ENCODE measurements at regions not wholly inside any gene's neighbourhood (a gene's known extent, or its start where the extent isn't known, plus 50 kb on each side); places are given as distances from the start of the nearest gene placed in this dataset.

- Histone ChIP-seq H3K79me2 (ENCODE audit: control insufficient read depth, insufficient read depth, low read length) (no peaks in the 10 kb centered on the region), H3K4me2 (ENCODE audit: extremely low read depth, insufficient read depth, low read length) (no peak overlapping the region), H2AFZ (ENCODE audit: low read length) (no peak overlapping the region), H3K36me3 (ENCODE audit: control insufficient read depth, insufficient read depth, low read length) (no peaks in the 10 kb centered on the region), H3K27ac (ENCODE audit: insufficient read depth, low read length) (no peak overlapping the region), H3K4me3 (replicated peaks in 1 of 4; ENCODE audit: control extremely low read depth in 1 of 4, insufficient read depth in 1 of 4, low read depth in 3 of 4, low read length in 4 of 4) (no peak overlapping the region), H4K20me1 (ENCODE audit: control insufficient read depth, extremely low read depth, insufficient read depth, low read length) (no peaks in the 10 kb centered on the region), H3K4me1 (ENCODE audit: control insufficient read depth, extremely low read depth, insufficient read depth, low read length) (no peaks in the 10 kb centered on the region), H3K27me3 (ENCODE audit: control insufficient read depth, insufficient read depth, low read length) (no peaks in the 10 kb centered on the region), H3K9me3 (ENCODE audit: control insufficient read depth, insufficient read depth, low read depth, low read length) (no peaks in the 10 kb centered on the region), H3K9ac (ENCODE audit: insufficient read depth, low read length) (no peak overlapping the region)
- no peak for DNase-seq (ENCODE audit: low read depth in 2 of 2)
- TF ChIP-seq CTCF (conservative IDR thresholded peaks at IDR 0.05 in 1 of 2, IDR thresholded peaks at IDR 0.05 in 1 of 2; ENCODE audit: low read depth in 1 of 2, low read length in 2 of 2) (no peak), EZH2 (IDR thresholded peaks at IDR 0.05; ENCODE audit: low read length, missing control alignments) (no peak)
Observed at GRCh38 chr13:94933936-94934335, 221.6 kb upstream of the SOX21 start.

- Histone ChIP-seq H3K4me1 (ENCODE audit: control insufficient read depth, extremely low read depth, insufficient read depth, low read length) (no peaks in the 10 kb centered on the region), H3K4me3 (replicated peaks in 1 of 4; ENCODE audit: control extremely low read depth in 1 of 4, insufficient read depth in 1 of 4, low read depth in 3 of 4, low read length in 4 of 4) (no peak overlapping the region), H3K36me3 (ENCODE audit: control insufficient read depth, insufficient read depth, low read length) (no peaks in the 10 kb centered on the region), H2AFZ (ENCODE audit: low read length) (no peak overlapping the region), H4K20me1 (ENCODE audit: control insufficient read depth, extremely low read depth, insufficient read depth, low read length) (no peaks in the 10 kb centered on the region), H3K27me3 (ENCODE audit: control insufficient read depth, insufficient read depth, low read length) (no peaks in the 10 kb centered on the region), H3K79me2 (ENCODE audit: control insufficient read depth, insufficient read depth, low read length) (no peaks in the 10 kb centered on the region), H3K9me3 (ENCODE audit: control insufficient read depth, insufficient read depth, low read depth, low read length) (no peaks in the 10 kb centered on the region), H3K9ac (ENCODE audit: insufficient read depth, low read length) (no peak overlapping the region), H3K27ac (ENCODE audit: insufficient read depth, low read length) (no peak overlapping the region), H3K4me2 (ENCODE audit: extremely low read depth, insufficient read depth, low read length) (no peak overlapping the region)
- DNase-seq (ENCODE audit: low read depth in 2 of 2) = no peak
- TF ChIP-seq CTCF (conservative IDR thresholded peaks at IDR 0.05 in 1 of 2, IDR thresholded peaks at IDR 0.05 in 1 of 2; ENCODE audit: low read depth in 1 of 2, low read length in 2 of 2) = no peak
- TF ChIP-seq EZH2 (IDR thresholded peaks at IDR 0.05; ENCODE audit: low read length, missing control alignments) = no peak
Observed at GRCh38 chr13:94933230-94933751, 220.9 kb upstream of the SOX21 start.

GRCh38 chr13:94928127-94928775 is 215.9 kb upstream of the SOX21 start:
- Histone ChIP-seq H3K4me3 (replicated peaks in 1 of 4; ENCODE audit: control extremely low read depth in 1 of 4, insufficient read depth in 1 of 4, low read depth in 3 of 4, low read length in 4 of 4) (no peak overlapping the region), H3K36me3 (ENCODE audit: control insufficient read depth, insufficient read depth, low read length) (no peaks in the 10 kb centered on the region), H4K20me1 (ENCODE audit: control insufficient read depth, extremely low read depth, insufficient read depth, low read length) (no peaks in the 10 kb centered on the region), H3K9me3 (ENCODE audit: control insufficient read depth, insufficient read depth, low read depth, low read length) (no peaks in the 10 kb centered on the region), H3K4me1 (ENCODE audit: control insufficient read depth, extremely low read depth, insufficient read depth, low read length) (no peaks in the 10 kb centered on the region), H3K9ac (ENCODE audit: insufficient read depth, low read length) (no peak overlapping the region), H3K27ac (ENCODE audit: insufficient read depth, low read length) (no peak overlapping the region), H3K4me2 (ENCODE audit: extremely low read depth, insufficient read depth, low read length) (no peak overlapping the region), H3K79me2 (ENCODE audit: control insufficient read depth, insufficient read depth, low read length) (no peaks in the 10 kb centered on the region), H2AFZ (ENCODE audit: low read length) (no peak overlapping the region), H3K27me3 (ENCODE audit: control insufficient read depth, insufficient read depth, low read length) (no peaks in the 10 kb centered on the region)
- no peak for DNase-seq (ENCODE audit: low read depth in 2 of 2)
- no peak for TF ChIP-seq EZH2 (IDR thresholded peaks at IDR 0.05; ENCODE audit: low read length, missing control alignments)
- no peak for TF ChIP-seq CTCF (conservative IDR thresholded peaks at IDR 0.05 in 1 of 2, IDR thresholded peaks at IDR 0.05 in 1 of 2; ENCODE audit: low read depth in 1 of 2, low read length in 2 of 2)
